BE2C (cell line): ENCODE measurements at regions not wholly inside any gene's neighbourhood (a gene's known extent, or its start where the extent isn't known, plus 50 kb on each side); places are given as distances from the start of the nearest gene placed in this dataset.

Experiments used
- DNase-seq: peaks from one replicate; pipeline ENCODE4 v3.0.0-alpha.2; 2020
- H3K27me3 ChIP-seq: fragments of 250-450 bp; sonication (Bioruptor Pico); 2 replicates; pipeline ENCODE4 v1.5.1; 2020; ENCODE audit warnings: mild to moderate bottlenecking
- H3K36me3 ChIP-seq: fragments of 250-450 bp; sonication (Bioruptor Pico); 2 replicates; pipeline ENCODE4 v1.5.1; 2020; ENCODE audit warnings: mild to moderate bottlenecking
- H3K4me1 ChIP-seq: fragments of 250-450 bp; sonication (Bioruptor Pico); 2 replicates; pipeline ENCODE4 v1.5.1; 2020
- H3K4me3 ChIP-seq: 2 replicates; pipeline ENCODE4 v1.5.1; 2011; ENCODE audit warnings: low read depth, low read length
- H3K9me3 ChIP-seq: fragments of 250-450 bp; sonication (Bioruptor Pico); 2 replicates; pipeline ENCODE4 v1.5.1; 2020
- TF ChIP-seq, protein P1 (sequence below): IDR thresholded peaks from 2 replicates; pipeline ENCODE4 v1.5.1; 2012; ENCODE audit warnings: mild to moderate bottlenecking, low read depth, low read length

DNA sequence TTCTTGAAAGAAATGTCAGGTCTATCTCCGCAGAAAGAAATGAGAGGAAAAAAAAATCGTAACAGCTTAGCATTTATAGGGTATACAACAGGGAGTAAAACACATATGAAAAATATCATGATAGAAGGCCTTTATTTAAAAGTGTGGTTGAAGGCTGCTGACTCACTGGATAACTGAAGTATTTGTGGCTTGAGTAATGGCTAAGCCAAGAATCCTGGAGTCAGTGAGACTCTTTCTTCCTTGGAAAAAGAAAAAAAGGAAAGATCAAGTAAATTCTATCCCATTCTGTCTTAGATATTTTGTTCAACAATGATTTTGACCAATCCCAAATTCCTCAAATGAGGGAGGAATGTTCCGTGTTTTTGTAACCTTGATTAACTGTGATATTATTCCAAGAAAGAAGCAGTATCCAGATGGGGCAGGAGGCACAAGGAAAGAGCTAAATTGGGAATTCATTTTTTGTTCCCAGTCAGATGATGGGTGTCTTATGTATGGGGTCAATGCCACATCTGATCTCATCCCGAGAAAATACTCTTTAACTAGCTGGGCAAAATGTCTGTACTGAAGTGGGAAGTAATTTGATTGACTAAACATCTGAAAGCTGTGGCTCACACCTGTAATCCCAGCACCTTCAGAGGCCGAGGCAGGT, 64.3 kb upstream of the MYO10 start:
- H3K4me1 ChIP-seq = no peaks in the 10 kb centered on the region
- no peaks in the 10 kb centered on the region for H3K27me3 ChIP-seq
- TF ChIP-seq, protein P1, sequence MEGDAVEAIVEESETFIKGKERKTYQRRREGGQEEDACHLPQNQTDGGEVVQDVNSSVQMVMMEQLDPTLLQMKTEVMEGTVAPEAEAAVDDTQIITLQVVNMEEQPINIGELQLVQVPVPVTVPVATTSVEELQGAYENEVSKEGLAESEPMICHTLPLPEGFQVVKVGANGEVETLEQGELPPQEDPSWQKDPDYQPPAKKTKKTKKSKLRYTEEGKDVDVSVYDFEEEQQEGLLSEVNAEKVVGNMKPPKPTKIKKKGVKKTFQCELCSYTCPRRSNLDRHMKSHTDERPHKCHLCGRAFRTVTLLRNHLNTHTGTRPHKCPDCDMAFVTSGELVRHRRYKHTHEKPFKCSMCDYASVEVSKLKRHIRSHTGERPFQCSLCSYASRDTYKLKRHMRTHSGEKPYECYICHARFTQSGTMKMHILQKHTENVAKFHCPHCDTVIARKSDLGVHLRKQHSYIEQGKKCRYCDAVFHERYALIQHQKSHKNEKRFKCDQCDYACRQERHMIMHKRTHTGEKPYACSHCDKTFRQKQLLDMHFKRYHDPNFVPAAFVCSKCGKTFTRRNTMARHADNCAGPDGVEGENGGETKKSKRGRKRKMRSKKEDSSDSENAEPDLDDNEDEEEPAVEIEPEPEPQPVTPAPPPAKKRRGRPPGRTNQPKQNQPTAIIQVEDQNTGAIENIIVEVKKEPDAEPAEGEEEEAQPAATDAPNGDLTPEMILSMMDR = no peak
- DNase-seq = no peak
- no peaks in the 10 kb centered on the region for H3K36me3 ChIP-seq
- H3K9me3 ChIP-seq = no peaks in the 10 kb centered on the region
- H3K4me3 ChIP-seq = no peak overlapping the region

DNA sequence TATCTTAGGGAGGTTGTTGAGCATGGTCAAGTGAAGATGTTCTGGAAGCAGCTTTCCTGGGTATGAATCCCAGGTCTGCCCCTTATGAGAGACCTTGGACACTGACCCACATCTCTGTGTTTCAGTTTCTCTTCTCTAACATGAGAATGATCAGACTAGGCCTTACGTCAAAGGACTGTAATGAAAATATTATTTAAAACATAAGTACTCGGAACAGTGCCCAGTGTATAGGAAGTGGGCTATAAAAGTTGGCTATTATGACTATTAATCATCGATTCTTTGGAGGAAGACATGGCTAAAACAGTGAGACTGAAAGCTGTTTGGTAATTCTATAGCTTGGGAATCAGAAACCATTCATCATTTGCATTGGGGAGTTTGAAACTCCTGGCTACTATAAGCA, 65.3 kb upstream of the MYO10 start:
- Histone ChIP-seq H3K4me3 (no peak overlapping the region), H3K36me3 (no peaks in the 10 kb centered on the region), H3K4me1 (no peaks in the 10 kb centered on the region), H3K27me3 (no peaks in the 10 kb centered on the region), H3K9me3 (no peaks in the 10 kb centered on the region)
- TF ChIP-seq, protein P1 = no peak
- no peak for DNase-seq

DNA sequence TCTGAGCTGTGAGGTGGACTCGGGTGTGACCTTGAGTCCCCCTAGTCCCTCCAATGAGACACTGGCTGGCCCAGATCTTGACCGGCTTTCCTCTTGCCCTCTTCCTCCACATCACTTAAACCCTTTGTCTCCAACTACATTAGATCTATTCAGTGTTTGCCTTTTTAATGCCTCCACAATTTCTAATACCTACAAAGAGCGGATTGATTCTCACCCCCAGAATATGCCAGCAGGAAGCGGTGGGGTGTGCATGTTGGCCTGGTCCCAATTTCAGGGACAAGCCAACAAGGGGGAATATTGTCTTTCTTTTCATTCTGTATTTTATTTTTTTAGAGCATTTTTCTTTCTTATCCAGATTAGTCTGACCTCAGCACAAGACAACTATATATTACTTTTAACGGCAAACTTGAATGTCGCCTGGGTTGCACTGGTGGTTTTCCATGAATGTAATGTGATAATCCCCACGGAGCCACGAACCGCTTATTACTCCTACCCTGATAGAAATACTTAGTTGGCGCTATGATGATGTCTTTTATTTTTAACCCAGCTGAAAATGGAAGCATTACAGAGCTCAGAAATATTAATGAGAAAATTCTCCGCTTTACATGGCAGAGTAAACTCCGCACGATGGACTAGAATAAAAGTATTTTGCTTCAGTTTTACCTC, 68.5 kb upstream of the MYO10 start:
- no peaks in the 10 kb centered on the region for H3K27me3 ChIP-seq
- TF ChIP-seq, protein P1 = no peak
- H3K4me3 ChIP-seq = no peak overlapping the region
- H3K9me3 ChIP-seq = no peaks in the 10 kb centered on the region
- DNase-seq = no peak
- no peaks in the 10 kb centered on the region for H3K36me3 ChIP-seq
- H3K4me1 ChIP-seq = no peaks in the 10 kb centered on the region

DNA sequence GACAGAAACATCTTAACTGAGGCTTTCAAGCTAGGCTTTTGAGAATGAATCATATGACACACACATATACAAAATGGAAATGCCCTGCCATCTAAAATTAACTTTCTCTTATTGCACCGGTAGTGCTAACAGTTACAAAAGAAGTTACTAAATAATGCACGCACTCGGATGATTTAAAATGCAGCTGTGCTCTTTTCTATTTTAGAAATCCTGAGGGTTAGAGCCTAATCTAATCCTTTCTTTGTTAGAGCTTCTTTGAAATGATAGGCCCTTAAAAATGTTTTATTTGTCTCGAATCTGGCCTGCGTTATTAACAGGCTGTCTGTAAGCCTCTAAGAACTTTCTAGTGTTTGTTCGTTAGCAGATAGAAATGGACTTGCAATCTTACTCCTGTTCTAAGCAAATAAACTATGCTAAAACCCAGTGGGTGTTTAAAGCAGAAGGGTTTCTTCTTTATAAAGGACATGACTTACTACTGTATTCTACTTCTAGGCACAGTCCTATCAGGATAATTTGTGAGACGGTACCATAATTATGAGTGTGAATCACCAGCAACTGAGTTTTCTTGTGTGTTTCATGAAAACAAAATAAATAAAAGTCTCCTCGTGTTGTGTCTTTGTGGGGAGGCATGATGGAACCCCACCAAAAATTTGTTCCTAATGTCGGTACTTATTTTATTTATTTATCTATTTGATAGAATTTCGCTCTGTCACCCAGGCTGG, 69.2 kb upstream of the MYO10 start:
- Histone ChIP-seq H3K36me3 (no peaks in the 10 kb centered on the region), H3K27me3 (no peaks in the 10 kb centered on the region), H3K4me3 (no peak overlapping the region), H3K9me3 (no peaks in the 10 kb centered on the region), H3K4me1 (no peaks in the 10 kb centered on the region)
- TF ChIP-seq, protein P1 = no peak
- no peak for DNase-seq

DNA sequence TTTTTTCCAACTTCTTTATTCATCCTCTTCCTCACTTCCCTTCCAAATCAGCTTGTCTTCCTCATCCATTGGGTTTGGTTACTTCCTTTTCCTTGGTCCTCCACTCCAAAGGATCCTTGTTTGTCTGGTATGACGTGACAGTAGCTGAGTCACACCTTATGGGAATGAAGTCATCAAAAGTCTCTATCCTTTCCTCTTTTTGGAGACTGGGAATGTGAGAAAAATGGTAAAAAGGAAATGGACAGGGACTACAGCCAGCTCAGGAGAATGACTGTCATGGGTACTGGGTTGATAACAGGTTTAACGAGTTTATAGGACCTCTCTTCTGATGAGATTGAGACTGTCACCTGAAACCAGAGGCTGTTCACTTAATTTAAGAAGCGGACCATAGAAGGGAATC, 76.2 kb upstream of the MYO10 start:
- Histone ChIP-seq H3K27me3 (no peaks in the 10 kb centered on the region; the same call in 1 of the 2 replicates), H3K36me3 (no peaks in the 10 kb centered on the region), H3K4me1 (no peaks in the 10 kb centered on the region), H3K9me3 (no peaks in the 10 kb centered on the region), H3K4me3 (no peak overlapping the region)
- TF ChIP-seq, protein P1 = no peak
- DNase-seq = no peak

DNA sequence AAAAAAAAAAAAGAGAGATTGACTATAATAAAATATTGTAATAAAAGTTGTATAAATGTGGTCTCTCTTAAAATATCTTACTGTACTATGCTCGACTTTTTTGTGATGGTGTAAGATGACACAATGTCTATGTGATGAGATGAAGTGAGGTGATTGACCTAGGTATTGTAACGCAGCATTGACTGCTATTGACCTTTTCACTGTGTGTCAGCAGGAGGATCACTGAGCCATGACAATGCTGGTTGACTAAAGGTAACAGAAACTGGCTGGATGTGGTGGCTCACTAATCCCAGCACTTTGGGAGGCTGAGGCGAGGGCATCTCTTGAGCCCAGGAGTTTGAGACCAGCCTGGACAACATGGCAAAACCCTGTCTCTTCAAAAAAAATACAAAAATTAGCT, 78.6 kb upstream of the MYO10 start:
- Histone ChIP-seq H3K9me3 (no peaks in the 10 kb centered on the region), H3K4me3 (no peak overlapping the region), H3K27me3 (no peaks in the 10 kb centered on the region; the same call in 1 of the 2 replicates), H3K36me3 (no peaks in the 10 kb centered on the region), H3K4me1 (no peaks in the 10 kb centered on the region)
- TF ChIP-seq, protein P1 = no peak
- DNase-seq = no peak
